ENCODE measurements at regions not wholly inside any gene's neighbourhood (a gene's known extent, or its start where the extent isn't known, plus 50 kb on each side); places are given as distances from the start of the nearest gene placed in this dataset.

DNA sequence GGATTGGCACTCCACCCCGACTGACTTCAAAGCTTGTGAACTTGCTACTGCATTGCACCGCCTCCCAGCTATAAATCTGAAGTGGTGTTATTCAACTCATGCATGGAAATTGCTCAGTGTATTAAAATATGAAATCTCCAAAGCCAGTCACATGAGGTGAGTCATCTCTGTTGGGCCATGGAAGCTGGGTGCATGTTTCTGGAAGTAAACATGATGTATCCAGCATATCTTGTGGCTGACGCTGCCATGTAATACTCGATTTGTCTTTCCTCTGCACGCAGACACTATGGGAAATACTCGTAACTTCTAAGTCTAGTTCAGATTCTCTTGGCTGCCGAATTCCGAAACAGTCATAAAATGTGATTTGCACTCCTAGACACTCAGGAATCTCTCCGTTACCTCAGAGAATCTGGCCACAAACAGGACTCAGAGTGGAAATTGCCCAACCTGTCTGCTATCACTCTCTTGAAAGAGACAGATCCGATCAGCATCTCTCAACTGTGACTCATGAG is 154.9 kb upstream of the MPPED2 start:
- TF ChIP-seq, protein P1, sequence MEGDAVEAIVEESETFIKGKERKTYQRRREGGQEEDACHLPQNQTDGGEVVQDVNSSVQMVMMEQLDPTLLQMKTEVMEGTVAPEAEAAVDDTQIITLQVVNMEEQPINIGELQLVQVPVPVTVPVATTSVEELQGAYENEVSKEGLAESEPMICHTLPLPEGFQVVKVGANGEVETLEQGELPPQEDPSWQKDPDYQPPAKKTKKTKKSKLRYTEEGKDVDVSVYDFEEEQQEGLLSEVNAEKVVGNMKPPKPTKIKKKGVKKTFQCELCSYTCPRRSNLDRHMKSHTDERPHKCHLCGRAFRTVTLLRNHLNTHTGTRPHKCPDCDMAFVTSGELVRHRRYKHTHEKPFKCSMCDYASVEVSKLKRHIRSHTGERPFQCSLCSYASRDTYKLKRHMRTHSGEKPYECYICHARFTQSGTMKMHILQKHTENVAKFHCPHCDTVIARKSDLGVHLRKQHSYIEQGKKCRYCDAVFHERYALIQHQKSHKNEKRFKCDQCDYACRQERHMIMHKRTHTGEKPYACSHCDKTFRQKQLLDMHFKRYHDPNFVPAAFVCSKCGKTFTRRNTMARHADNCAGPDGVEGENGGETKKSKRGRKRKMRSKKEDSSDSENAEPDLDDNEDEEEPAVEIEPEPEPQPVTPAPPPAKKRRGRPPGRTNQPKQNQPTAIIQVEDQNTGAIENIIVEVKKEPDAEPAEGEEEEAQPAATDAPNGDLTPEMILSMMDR (IDR thresholded peaks at IDR 0.05), result no peak
- TF ChIP-seq POLR2A (IDR thresholded peaks at IDR 0.05), result no peak
